Heart left ventricle (tissue), 16 donors: ENCODE measurements at regions not wholly inside any gene's neighbourhood (a gene's known extent, or its start where the extent isn't known, plus 50 kb on each side); places are given as distances from the start of the nearest gene placed in this dataset.

ENCODE experiments used
- ATAC-seq, 4 donors: fragments of 200-7000 bp; cut with Tn5 transposase; one replicate each; pipeline ENCODE4 v1.9.1; 2020 to 2022; ENCODE audit warnings: moderate library complexity in 4 of 4, mild to moderate bottlenecking in 3 of 4, moderate number of reproducible peaks in 1 of 4
- DNase-seq, 5 donors: peaks; one replicate each; pipeline ENCODE4 v3.0.0-alpha.2; 2020
- H3K27ac ChIP-seq, 12 donors: fragments of 200-600 bp; sonication (generic) in 4 of 12; one replicate each; pipeline versions ENCODE4 v1.5.0 to v1.8.0; 2016 to 2022; ENCODE audit warnings: mild to moderate bottlenecking in 2 of 12
- H3K27me3 ChIP-seq, 9 donors: fragments of 200-600 bp; sonication (generic) in 2 of 9; one replicate each; pipeline versions ENCODE4 v1.5.1 to v1.8.0; 2016 to 2022; ENCODE audit warnings: mild to moderate bottlenecking in 3 of 9
- H3K36me3 ChIP-seq, 9 donors: fragments of 200-600 bp; sonication (generic) in 2 of 9; one replicate each; pipeline versions ENCODE4 v1.5.0 to v1.8.0; 2018 to 2022; ENCODE audit warnings: mild to moderate bottlenecking in 2 of 9
- H3K4me1 ChIP-seq, 12 donors: fragments of 200-600 bp; sonication (generic) in 4 of 12; one replicate each; pipeline versions ENCODE4 v1.5.0 to v1.8.0; 2016 to 2022; ENCODE audit warnings: mild to moderate bottlenecking in 3 of 12
- H3K4me3 ChIP-seq, 12 donors: fragments of 200-600 bp; sonication (generic) in 4 of 12; one replicate each; pipeline versions ENCODE4 v1.5.0 to v1.8.0; 2017 to 2022; ENCODE audit warnings: mild to moderate bottlenecking in 9 of 12, moderate library complexity in 4 of 12
- H3K9me3 ChIP-seq, 12 donors: fragments of 200-600 bp; sonication (generic) in 4 of 12; one replicate each; pipeline versions ENCODE4 v1.5.0 to v1.8.0; 2016 to 2022; ENCODE audit warnings: mild to moderate bottlenecking in 1 of 12
- CTCF ChIP-seq, 12 donors: fragments of 200-600 bp; sonication (generic) in 4 of 12; IDR thresholded peaks; one replicate each; pipeline versions ENCODE4 v1.5.0 to v1.8.0; 2018 to 2022; ENCODE audit warnings: antibody characterized with exemption in 12 of 12, mild to moderate bottlenecking in 5 of 12
- POLR2A ChIP-seq, 2 donors: fragments of 450-650 bp; IDR thresholded peaks; one replicate each; pipeline ENCODE4 v1.6.1; 2017; ENCODE audit warnings: antibody characterized with exemption in 2 of 2, mild to moderate bottlenecking in 2 of 2, moderate library complexity in 2 of 2
- WGBS, 4 donors: extraction: QIAGEN DNeasy Blood & Tissue Kit in 2 of 4; methylation state at CpG; one replicate each; pipeline versions ENCODE4 v1.1.5 to v1.1.7; 2013 to 2018; 5-methylcytosine and 5-hydroxymethylcytosine counted together
- intact Hi-C, 10 donors: fragments of 100-400 bp; cut with DNase I; formaldehyde crosslinking; loops; one replicate each; pipeline versions ENCODE4 v1.11.1 to v1.14.2; 2022
- donor health status: ischemic (EF 13 %, LVEDD 7.1; RV severe dilation, severe dysfunction).
- donor health status: healthy with polysubstance abuse.
- donor health status: DM: no; HTN: yes; CAD: no.
- donor health status: DM: no; HTN: no; CAD: no.
- donor health status: ischemic (EF 25% LVEDD 6.9; RV normal size, moderate dysfunction).
- donor health status: ischemic (EF 25% LVEDD 5.7; RV mildly dilated, moderate dysfunction).
- donor health status: healthy.
- donor health status: DM: yes; HTN: yes; CAD: no.
- donor health status: ischemic (EF 35%, LVEDD 5.7; RV mildly dilated, moderate dysfunction).
- donor health status: nonischemic (EF 11% LVEDD 7.7; RV severe dilation, severe dysfunction).
- donor health status: DM: yes; HTN: yes; CAD: no.
- donor health status: PGD.
- donor health status: ischemic (EF 29% LVEDD 5.4; RV normal size, mild dysfunction).
- donor health status: nonischemic (EF 23%, LVEDD 6.1; RV moderate dilation, normal function).

GRCh38 chr7:24214670-24215069, 69.3 kb upstream of the NPY start:
- 39 to 60% (median 44%) methylated on average over 4 of the region's 4 CpGs for WGBS, 4 donors
- Histone ChIP-seq H3K4me1 (no peaks in the 10 kb centered on the region), H3K27me3 (no peaks in the 10 kb centered on the region), H3K36me3 (no peaks in the 10 kb centered on the region), H3K27ac (no peak overlapping the region), H3K9me3 (no peaks in the 10 kb centered on the region), H3K4me3 (no peak overlapping the region)
- ATAC-seq (no peak), DNase-seq (no peak)
- TF ChIP-seq POLR2A (IDR thresholded peaks at IDR 0.05) (no peak), CTCF (IDR thresholded peaks at IDR 0.05) (no peak)
- intact Hi-C loops: no loop called here

- Histone ChIP-seq H3K4me3 (no peak overlapping the region), H3K27me3 (no peaks in the 10 kb centered on the region), H3K9me3 (no peaks in the 10 kb centered on the region), H3K36me3 (no peaks in the 10 kb centered on the region), H3K27ac (no peak overlapping the region), H3K4me1 (no peaks in the 10 kb centered on the region)
- TF ChIP-seq POLR2A (IDR thresholded peaks at IDR 0.05) (no peak), CTCF (IDR thresholded peaks at IDR 0.05) (no peak)
- DNase-seq (no peak), ATAC-seq (no peak)
- intact Hi-C loops: no loop called here
- WGBS, 4 donors: 76 to 81% (median 78%) methylated on average over 2 of the region's 2 CpGs
These were observed 67.3 kb upstream of the NPY start for GRCh38 chr7:24216576-24217125.

- H3K36me3 ChIP-seq: no peaks in the 10 kb centered on the region
- intact Hi-C loops: no loop called here
- peaks cover 0 to 15% (median 6%) of the 10 kb centered on the region in 12 donors for H3K9me3 ChIP-seq
- H3K27me3 ChIP-seq: no peaks in the 10 kb centered on the region
- no peak overlapping the region for H3K4me3 ChIP-seq
- ATAC-seq: no peak
- TF ChIP-seq POLR2A (IDR thresholded peaks at IDR 0.05) (no peak), CTCF (IDR thresholded peaks at IDR 0.05) (no peak)
- no peak overlapping the region for H3K27ac ChIP-seq
- H3K4me1 ChIP-seq: no peaks in the 10 kb centered on the region
- DNase-seq: no peak
- 44 to 64% (median 48%) methylated on average over 2 of the region's 2 CpGs for WGBS, 4 donors
These were observed 62.5 kb upstream of the NPY start for GRCh38 chr7:24221500-24221899.

- no peak overlapping the region for H3K27ac ChIP-seq
- WGBS, 4 donors: 45 to 66% (median 56%) methylated on average over 3 of the region's 3 CpGs
- no peaks in the 10 kb centered on the region for H3K4me1 ChIP-seq
- ATAC-seq (no peak), DNase-seq (no peak)
- intact Hi-C loops: no loop called here
- no peaks in the 10 kb centered on the region for H3K36me3 ChIP-seq
- H3K4me3 ChIP-seq: no peak overlapping the region
- H3K27me3 ChIP-seq: no peaks in the 10 kb centered on the region
- TF ChIP-seq CTCF (IDR thresholded peaks at IDR 0.05) (no peak), POLR2A (IDR thresholded peaks at IDR 0.05) (no peak)
- H3K9me3 ChIP-seq: peaks cover 0 to 15% (median 6%) of the 10 kb centered on the region in 12 donors
These were observed 56.9 kb upstream of the NPY start for GRCh38 chr7:24227068-24227467.
